H1 (cell line): ENCODE measurements at regions not wholly inside any gene's neighbourhood (a gene's known extent, or its start where the extent isn't known, plus 50 kb on each side); places are given as distances from the start of the nearest gene placed in this dataset.

Experiments
- CHD1 ChIP-seq: IDR thresholded peaks from 2 replicates; pipeline ENCODE4 v1.6.1; 2012; ENCODE audit warnings: low read depth, low read length, improper control_type of control experiment
- TCF12 ChIP-seq: IDR thresholded peaks from 2 replicates; pipeline ENCODE4 v1.6.1; 2011; ENCODE audit warnings: low read depth, mild to moderate bottlenecking, low read length

DNA sequence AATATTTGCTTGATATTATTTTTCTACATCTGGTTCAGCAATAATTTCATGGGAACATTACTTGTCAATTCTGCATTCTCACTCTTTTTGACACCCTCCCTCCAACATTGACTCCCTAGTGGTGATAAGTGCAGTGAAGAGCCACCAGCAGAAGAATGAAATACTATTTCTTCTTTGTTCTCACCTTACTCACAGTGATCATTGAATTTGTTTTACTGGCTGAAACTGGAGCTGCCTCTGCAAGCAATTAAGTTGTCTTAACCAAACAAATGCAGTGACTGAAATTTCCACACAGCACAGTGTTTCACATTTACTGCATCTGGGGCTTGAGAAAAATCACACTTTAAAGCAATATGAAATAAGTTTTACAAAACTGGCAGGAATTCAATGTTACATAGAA, 189.8 kb downstream of the JRKL start (continued):
- TF ChIP-seq CHD1 (no peak), TCF12 (no peak)
